ENCODE measurements at regions not wholly inside any gene's neighbourhood (a gene's known extent, or its start where the extent isn't known, plus 50 kb on each side); places are given as distances from the start of the nearest gene placed in this dataset.

GRCh38 chr4:155001251-155001650 lies 207.2 kb upstream of the NPY2R start:
- no peaks in the 10 kb centered on the region for H3K9me3 ChIP-seq
- TF ChIP-seq CTCF (IDR thresholded peaks at IDR 0.05), result no peak
- intact Hi-C loops (cut with DNase I), result no loop called here
- no peaks in the 10 kb centered on the region for H3K4me1 ChIP-seq
- H3K27ac ChIP-seq, result no peak overlapping the region
- DNase-seq, result no peak
- no peaks in the 10 kb centered on the region for H3K27me3 ChIP-seq
- H3K4me3 ChIP-seq, result no peak overlapping the region
- H3K36me3 ChIP-seq, result no peaks in the 10 kb centered on the region
- H3K9ac ChIP-seq (ENCODE audit: low read depth in 2 of 2, low read length in 2 of 2), result no peak overlapping the region

GRCh38 chr4:155005395-155006090 lies 202.9 kb upstream of the NPY2R start:
- Histone ChIP-seq H3K4me3 (no peak overlapping the region), H3K4me1 (no peaks in the 10 kb centered on the region), H3K27ac (no peak overlapping the region), H3K9me3 (no peaks in the 10 kb centered on the region), H3K9ac (ENCODE audit: low read depth in 2 of 2, low read length in 2 of 2) (no peak overlapping the region), H3K36me3 (no peaks in the 10 kb centered on the region), H3K27me3 (no peaks in the 10 kb centered on the region)
- intact Hi-C loops (cut with DNase I), result no loop called here
- TF ChIP-seq CTCF (IDR thresholded peaks at IDR 0.05), result no peak
- no peak for DNase-seq

- no peak for DNase-seq
- H3K36me3 ChIP-seq, result no peaks in the 10 kb centered on the region
- intact Hi-C loops (cut with DNase I), result no loop called here
- H3K9me3 ChIP-seq, result no peaks in the 10 kb centered on the region
- TF ChIP-seq CTCF (IDR thresholded peaks at IDR 0.05), result no peak
- no peak overlapping the region for H3K27ac ChIP-seq
- H3K4me3 ChIP-seq, result no peak overlapping the region
- H3K4me1 ChIP-seq, result no peaks in the 10 kb centered on the region
- no peaks in the 10 kb centered on the region for H3K27me3 ChIP-seq
- no peak overlapping the region for H3K9ac ChIP-seq (ENCODE audit: low read depth in 2 of 2, low read length in 2 of 2)
These were observed 200.7 kb upstream of the NPY2R start for GRCh38 chr4:155007660-155008176.

- Histone ChIP-seq H3K9me3 (no peaks in the 10 kb centered on the region), H3K9ac (ENCODE audit: low read depth in 2 of 2, low read length in 2 of 2) (no peak overlapping the region), H3K27me3 (no peaks in the 10 kb centered on the region), H3K4me3 (no peak overlapping the region), H3K27ac (no peak overlapping the region), H3K36me3 (no peaks in the 10 kb centered on the region), H3K4me1 (no peaks in the 10 kb centered on the region)
- no peak for DNase-seq
- intact Hi-C loops (cut with DNase I), result no loop called here
- no peak for TF ChIP-seq CTCF (IDR thresholded peaks at IDR 0.05)
These were observed 200.0 kb upstream of the NPY2R start for GRCh38 chr4:155008389-155008788.

- H3K27ac ChIP-seq, result no peak overlapping the region
- TF ChIP-seq CTCF (IDR thresholded peaks at IDR 0.05), result no peak
- H3K4me1 ChIP-seq, result no peaks in the 10 kb centered on the region
- H3K9ac ChIP-seq (ENCODE audit: low read depth in 2 of 2, low read length in 2 of 2), result no peak overlapping the region
- DNase-seq, result no peak
- no peaks in the 10 kb centered on the region for H3K9me3 ChIP-seq
- intact Hi-C loops (cut with DNase I), result no loop called here
- H3K27me3 ChIP-seq, result no peaks in the 10 kb centered on the region
- no peak overlapping the region for H3K4me3 ChIP-seq
- H3K36me3 ChIP-seq, result no peaks in the 10 kb centered on the region
These were observed 199.1 kb upstream of the NPY2R start for GRCh38 chr4:155009288-155009687.
